NB4 (cell line): ENCODE measurements at regions not wholly inside any gene's neighbourhood (a gene's known extent, or its start where the extent isn't known, plus 50 kb on each side); places are given as distances from the start of the nearest gene placed in this dataset.

Experiments used
- DNase-seq: peaks from one replicate; pipeline ENCODE4 v3.0.0; 2010; ENCODE audit warnings: low read depth
- H3K4me3 ChIP-seq: one replicate; pipeline ENCODE4 v1.5.1; 2011; ENCODE audit warnings: mild to moderate bottlenecking, low read depth, low read length, moderate library complexity
- MYC ChIP-seq: IDR thresholded peaks from 2 replicates; pipeline ENCODE4 v1.6.1; 2011; ENCODE audit warnings: low read depth, low read length
- POLR2A ChIP-seq: IDR thresholded peaks from 2 replicates; pipeline ENCODE4 v1.6.1; 2011; ENCODE audit warnings: mild to moderate bottlenecking; ENCODE audit not compliant: insufficient read length; ENCODE audit errors: extremely low read depth
- TF ChIP-seq, protein P1 (sequence below): IDR thresholded peaks from one replicate; pipeline ENCODE4 v1.5.1; 2012; ENCODE audit warnings: low read depth, low read length
- TF ChIP-seq, protein P2 (sequence below): IDR thresholded peaks from 2 replicates; pipeline ENCODE4 v1.6.1; 2011; ENCODE audit warnings: low read depth, low read length

DNA sequence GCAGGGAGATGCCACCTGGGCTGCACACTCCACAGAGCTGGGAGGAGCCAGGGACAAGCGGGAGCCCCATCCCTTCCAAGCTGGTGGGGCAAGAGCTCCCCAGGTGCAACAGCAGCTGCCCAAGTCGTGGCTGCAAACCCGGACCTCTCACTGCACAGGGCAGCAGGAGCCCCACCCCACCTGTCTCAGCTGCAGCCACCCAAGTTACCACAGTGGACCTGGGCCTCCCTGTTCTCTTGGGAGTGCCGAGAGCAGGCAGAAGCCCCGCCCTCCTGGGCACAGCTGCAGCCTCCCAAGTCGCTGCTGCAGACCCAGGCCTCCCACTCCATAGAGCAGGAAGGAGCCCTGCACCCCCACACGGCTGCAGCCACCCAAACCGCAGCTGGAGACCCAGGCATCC is 374.1 kb upstream of the ACO1 start:
- no peak for DNase-seq
- no peak overlapping the region for H3K4me3 ChIP-seq
- TF ChIP-seq, protein P1, sequence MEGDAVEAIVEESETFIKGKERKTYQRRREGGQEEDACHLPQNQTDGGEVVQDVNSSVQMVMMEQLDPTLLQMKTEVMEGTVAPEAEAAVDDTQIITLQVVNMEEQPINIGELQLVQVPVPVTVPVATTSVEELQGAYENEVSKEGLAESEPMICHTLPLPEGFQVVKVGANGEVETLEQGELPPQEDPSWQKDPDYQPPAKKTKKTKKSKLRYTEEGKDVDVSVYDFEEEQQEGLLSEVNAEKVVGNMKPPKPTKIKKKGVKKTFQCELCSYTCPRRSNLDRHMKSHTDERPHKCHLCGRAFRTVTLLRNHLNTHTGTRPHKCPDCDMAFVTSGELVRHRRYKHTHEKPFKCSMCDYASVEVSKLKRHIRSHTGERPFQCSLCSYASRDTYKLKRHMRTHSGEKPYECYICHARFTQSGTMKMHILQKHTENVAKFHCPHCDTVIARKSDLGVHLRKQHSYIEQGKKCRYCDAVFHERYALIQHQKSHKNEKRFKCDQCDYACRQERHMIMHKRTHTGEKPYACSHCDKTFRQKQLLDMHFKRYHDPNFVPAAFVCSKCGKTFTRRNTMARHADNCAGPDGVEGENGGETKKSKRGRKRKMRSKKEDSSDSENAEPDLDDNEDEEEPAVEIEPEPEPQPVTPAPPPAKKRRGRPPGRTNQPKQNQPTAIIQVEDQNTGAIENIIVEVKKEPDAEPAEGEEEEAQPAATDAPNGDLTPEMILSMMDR, result no peak
- TF ChIP-seq MYC (no peak), POLR2A (no peak)
- TF ChIP-seq, protein P2, sequence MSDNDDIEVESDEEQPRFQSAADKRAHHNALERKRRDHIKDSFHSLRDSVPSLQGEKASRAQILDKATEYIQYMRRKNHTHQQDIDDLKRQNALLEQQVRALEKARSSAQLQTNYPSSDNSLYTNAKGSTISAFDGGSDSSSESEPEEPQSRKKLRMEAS, result no peak

DNA sequence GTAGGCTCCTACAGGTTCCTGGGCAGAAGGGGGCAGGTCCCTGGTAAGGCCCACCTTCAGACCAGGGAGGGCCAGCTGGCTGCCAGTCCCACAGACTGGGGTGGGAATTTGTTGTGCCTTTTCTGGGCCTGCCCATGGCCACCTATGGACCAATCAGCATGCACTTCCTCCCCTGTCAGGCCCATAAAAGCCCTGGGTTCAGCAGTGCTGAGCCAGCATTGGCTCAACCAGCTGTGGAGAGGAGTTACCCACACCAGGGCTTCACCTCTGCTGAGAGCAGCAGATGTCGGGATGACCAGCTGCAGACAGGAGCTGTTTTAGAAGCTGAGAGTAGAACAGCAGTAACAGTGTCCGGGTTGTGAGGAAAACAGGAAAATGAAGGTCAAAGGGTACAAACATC is 373.4 kb upstream of the ACO1 start:
- DNase-seq, result peak; percentile 12
- no peak overlapping the region for H3K4me3 ChIP-seq
- TF ChIP-seq MYC (no peak), POLR2A (no peak)
- TF ChIP-seq, protein P2, result no peak
- TF ChIP-seq, protein P1, result no peak

DNA sequence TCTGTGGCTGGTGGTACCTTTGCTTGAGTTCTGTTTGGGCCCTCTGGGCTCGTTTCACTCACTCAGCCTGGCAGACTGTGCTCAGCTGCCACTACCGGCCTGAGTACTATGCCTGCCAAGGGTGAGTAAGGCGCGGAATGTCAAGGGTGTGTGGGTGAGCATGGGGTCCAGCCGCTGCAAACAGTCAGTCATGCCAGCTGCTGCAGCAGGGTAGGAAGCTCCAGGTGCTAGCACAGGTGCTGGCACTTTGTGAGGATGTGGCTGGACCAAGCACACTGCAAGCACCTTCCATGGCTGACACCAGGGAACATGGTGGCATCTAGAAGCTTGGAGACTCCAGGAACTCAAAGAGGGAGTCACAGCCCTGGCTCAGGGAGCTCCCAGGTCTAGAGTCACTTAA is 368.6 kb upstream of the ACO1 start:
- TF ChIP-seq POLR2A (no peak), MYC (no peak)
- TF ChIP-seq, protein P1, result no peak
- H3K4me3 ChIP-seq, result no peak overlapping the region
- DNase-seq, result no peak

DNA sequence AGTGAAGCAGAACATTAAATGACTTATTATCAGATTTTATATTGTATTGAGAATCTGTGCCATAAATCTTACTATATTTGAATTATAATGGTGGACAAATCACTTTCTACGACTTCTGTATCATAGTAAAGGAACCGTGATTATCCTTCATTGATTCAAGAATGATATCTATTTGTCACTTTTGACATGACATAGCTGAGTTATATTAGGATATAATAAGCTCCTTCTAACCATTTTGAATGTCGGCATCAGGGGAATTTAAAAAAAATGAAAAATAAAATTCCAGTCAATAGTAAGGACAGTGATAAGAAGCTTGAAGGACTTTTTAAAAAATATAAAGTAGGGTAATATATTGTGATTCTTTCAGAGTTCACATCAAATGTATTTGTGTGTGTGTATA is 338.9 kb upstream of the ACO1 start:
- H3K4me3 ChIP-seq, result no peak overlapping the region
- DNase-seq, result no peak
- TF ChIP-seq, protein P2, result no peak
- TF ChIP-seq MYC (no peak), POLR2A (no peak)
- TF ChIP-seq, protein P1, result no peak

DNA sequence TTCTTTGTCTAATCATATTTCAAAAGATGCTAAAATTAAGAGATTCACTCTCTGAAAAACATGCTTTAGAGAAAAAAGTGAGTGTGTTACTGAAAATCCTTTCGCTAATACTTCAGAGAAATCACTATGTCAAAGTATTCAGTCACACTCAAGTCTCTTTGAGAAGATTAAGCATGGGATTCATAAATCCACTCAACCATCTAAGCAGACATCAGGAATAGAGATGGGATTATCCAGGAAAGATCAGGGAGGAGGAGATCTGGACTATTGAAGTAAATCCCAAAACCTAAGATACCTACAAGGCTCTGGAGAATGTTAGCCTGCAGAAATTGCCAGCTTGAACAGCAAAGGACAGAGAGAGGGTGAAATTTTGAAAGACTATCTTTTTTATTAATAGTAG is 317.2 kb upstream of the ACO1 start:
- DNase-seq, result no peak
- no peak for TF ChIP-seq MYC
- TF ChIP-seq, protein P2, result no peak
- TF ChIP-seq, protein P1, result no peak
- TF ChIP-seq POLR2A, result no peak
- H3K4me3 ChIP-seq, result no peak overlapping the region

DNA sequence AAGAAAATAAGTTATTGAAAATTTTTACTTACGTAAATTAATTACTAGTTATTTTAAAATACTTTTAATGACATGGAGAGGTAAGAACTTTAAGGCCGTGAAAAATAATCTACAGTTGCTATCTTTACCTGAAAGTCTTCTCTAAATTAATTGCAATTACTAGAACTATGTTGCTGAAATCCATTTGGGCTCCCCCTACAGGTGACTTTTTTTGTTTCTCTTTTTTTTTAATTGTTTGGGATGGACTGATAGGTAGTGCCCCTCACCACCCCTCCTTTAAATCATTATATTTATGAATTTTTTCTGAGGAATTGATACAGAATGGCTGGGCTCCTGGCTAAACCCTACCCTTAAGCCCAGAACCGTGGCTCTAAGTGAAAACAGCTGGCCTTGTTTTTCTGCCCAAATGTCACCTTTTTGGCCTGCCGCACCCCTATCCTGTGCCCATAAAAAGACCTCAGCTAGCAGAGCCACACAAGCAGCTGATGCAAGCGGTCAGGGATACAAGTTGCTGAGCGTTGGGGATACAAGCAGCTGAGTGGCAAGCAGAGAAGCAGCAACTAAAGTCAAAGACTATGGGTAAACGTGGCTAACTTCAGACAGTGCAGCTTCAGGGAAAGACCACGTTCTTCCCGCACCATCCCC is 315.2 kb upstream of the ACO1 start:
- TF ChIP-seq, protein P2, result no peak
- TF ChIP-seq, protein P1, result peak; percentile 58
- no peak for TF ChIP-seq POLR2A
- H3K4me3 ChIP-seq, result no peak overlapping the region
- DNase-seq, result peak; percentile 46
